ENCODE measurements at regions not wholly inside any gene's neighbourhood (a gene's known extent, or its start where the extent isn't known, plus 50 kb on each side); places are given as distances from the start of the nearest gene placed in this dataset.

GRCh38 chr13:80284290-80284689 lies 56.6 kb downstream of the SPRY2 start:
- no peak for DNase-seq

GRCh38 chr13:80278706-80279105 lies 62.2 kb downstream of the SPRY2 start:
- DNase-seq = no peak

- peak; percentile 36 for DNase-seq
Observed at GRCh38 chr13:80276371-80277289, 64.3 kb downstream of the SPRY2 start.

GRCh38 chr13:80274643-80275042 lies 66.3 kb downstream of the SPRY2 start:
- no peak for DNase-seq

- no peak for DNase-seq
Observed at GRCh38 chr13:80273718-80274117, 67.2 kb downstream of the SPRY2 start.

GRCh38 chr13:80265348-80265747 lies 75.6 kb downstream of the SPRY2 start:
- no peak for DNase-seq

- DNase-seq = no peak
Observed at GRCh38 chr13:80263745-80264513, 77.0 kb downstream of the SPRY2 start.

GRCh38 chr13:80262051-80262695 lies 78.8 kb downstream of the SPRY2 start:
- DNase-seq = no peak

- no peak for DNase-seq
Observed at GRCh38 chr13:80259159-80259558, 81.8 kb downstream of the SPRY2 start.

- no peak for DNase-seq
Observed at GRCh38 chr13:80256352-80256932, 84.5 kb downstream of the SPRY2 start.

- no peak for DNase-seq
Observed at GRCh38 chr13:80255946-80256345, 85.0 kb downstream of the SPRY2 start.

- DNase-seq = no peak
Observed at GRCh38 chr13:80251403-80251802, 89.5 kb downstream of the SPRY2 start.

- no peak for DNase-seq
Observed at GRCh38 chr13:80250213-80250810, 90.6 kb downstream of the SPRY2 start.

GRCh38 chr13:80249516-80250212 lies 91.3 kb downstream of the SPRY2 start:
- no peak for DNase-seq

GRCh38 chr13:80245162-80245733 lies 95.7 kb downstream of the SPRY2 start:
- no peak for DNase-seq

- DNase-seq = no peak
Observed at GRCh38 chr13:80244574-80244973, 96.4 kb downstream of the SPRY2 start.

- no peak for DNase-seq
Observed at GRCh38 chr13:80242728-80243427, 98.0 kb downstream of the SPRY2 start.

GRCh38 chr13:80239571-80240255 lies 101.2 kb downstream of the SPRY2 start:
- DNase-seq = no peak

- DNase-seq = no peak
Observed at GRCh38 chr13:80239116-80239515, 101.8 kb downstream of the SPRY2 start.

GRCh38 chr13:80237646-80238045 lies 103.3 kb downstream of the SPRY2 start:
- no peak for DNase-seq

All from left kidney (tissue), 1 donor.